NCI-H2171 (cell line): ENCODE measurements at regions not wholly inside any gene's neighbourhood (a gene's known extent, or its start where the extent isn't known, plus 50 kb on each side); places are given as distances from the start of the nearest gene placed in this dataset.

ENCODE experiments used
- DNase-seq: peaks from one replicate; lab custom pipeline; 2025; lab: John Stamatoyannopoulos, UW

- peak; percentile 61 for DNase-seq
Observed at GRCh38 chr7:35747611-35748010, 52.7 kb upstream of the HERPUD2 start.

GRCh38 chr7:35748371-35748770, 52.5 kb upstream of the SEPTIN7 start:
- DNase-seq, result no peak

GRCh38 chr7:35749556-35749955, 51.3 kb upstream of the SEPTIN7 start:
- DNase-seq, result no peak
